ENCODE measurements at regions not wholly inside any gene's neighbourhood (a gene's known extent, or its start where the extent isn't known, plus 50 kb on each side); places are given as distances from the start of the nearest gene placed in this dataset.

- H3K27ac ChIP-seq (ENCODE audit: low read length) = no peak overlapping the region
- no TSS peak for BruUV-seq (replicated peaks)
- ATAC-seq (no peak), DNase-seq (no peak)
- intact Hi-C loops (cut with micrococcal nuclease) = no loop called here
- ChIA-PET CTCF (no interaction called here), POLR2A (ENCODE audit: unreplicated experiment) (no interaction called here)
- H3K9me3 ChIP-seq (ENCODE audit: low read length) = no peaks in the 10 kb centered on the region
- no peaks in the 10 kb centered on the region for H3K27me3 ChIP-seq (ENCODE audit: low read length)
- H3F3A ChIP-seq (ENCODE audit: low read length, unreplicated experiment) = no peaks in the 10 kb centered on the region
- H3K4me1 ChIP-seq (ENCODE audit: insufficient read depth, low read length) = no peaks in the 10 kb centered on the region
- H3K79me2 ChIP-seq (ENCODE audit: low read length) = no peaks in the 10 kb centered on the region
- H3K36me3 ChIP-seq (ENCODE audit: low read depth, low read length) = no peaks in the 10 kb centered on the region
- H3K4me3 ChIP-seq (ENCODE audit: low read length) = no peak overlapping the region
- no peak overlapping the region for H3K4me2 ChIP-seq (ENCODE audit: low read length)
- H2AFZ ChIP-seq (ENCODE audit: low read length) = no peak overlapping the region
- H3K9me2 ChIP-seq (replicated peaks; ENCODE audit: low read length) = no peaks in the 10 kb centered on the region
- H3K9ac ChIP-seq (ENCODE audit: low read length) = no peak overlapping the region
- TF ChIP-seq EZH2 (IDR thresholded peaks at IDR 0.05; ENCODE audit: low read length, unreplicated experiment) (no peak), EZH2phosphoT487 (IDR thresholded peaks at IDR 0.05; ENCODE audit: borderline replicate concordance, low read length) (no peak)
- no peaks in the 10 kb centered on the region for H4K20me1 ChIP-seq (ENCODE audit: low read length)
Observed at GRCh38 chr3:28130836-28131235, 110.6 kb upstream of the CMC1 start.

DNA sequence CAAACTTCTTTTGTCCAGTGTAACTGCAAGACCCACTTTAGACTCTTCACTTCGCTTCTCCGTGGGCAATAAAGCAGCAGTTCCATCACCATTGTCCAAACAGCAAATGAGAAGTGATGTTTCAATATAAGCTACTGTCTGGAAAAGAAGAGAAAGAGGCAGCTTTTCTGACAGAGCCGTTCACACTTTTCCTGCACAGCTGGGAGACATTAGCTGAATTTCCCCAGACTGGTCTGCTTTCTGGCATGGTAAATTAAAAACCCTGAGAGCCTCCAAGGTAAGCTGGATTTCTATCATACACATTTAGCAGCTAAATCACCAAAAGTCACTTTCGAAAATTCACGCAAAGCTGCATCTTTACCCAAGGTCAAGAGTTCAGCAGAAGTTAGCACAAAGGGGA lies 108.5 kb upstream of the CMC1 start:
- Histone ChIP-seq H3F3A (ENCODE audit: low read length, unreplicated experiment) (no peaks in the 10 kb centered on the region), H3K9me3 (ENCODE audit: low read length) (no peaks in the 10 kb centered on the region), H3K9ac (ENCODE audit: low read length) (no peak overlapping the region), H3K9me2 (replicated peaks; ENCODE audit: low read length) (no peaks in the 10 kb centered on the region), H3K79me2 (ENCODE audit: low read length) (no peaks in the 10 kb centered on the region), H3K27me3 (ENCODE audit: low read length) (no peaks in the 10 kb centered on the region), H4K20me1 (ENCODE audit: low read length) (no peaks in the 10 kb centered on the region), H3K4me3 (ENCODE audit: low read length) (no peak overlapping the region), H3K36me3 (ENCODE audit: low read depth, low read length) (no peaks in the 10 kb centered on the region), H3K4me1 (ENCODE audit: insufficient read depth, low read length) (no peaks in the 10 kb centered on the region), H3K27ac (ENCODE audit: low read length) (no peak overlapping the region), H3K4me2 (ENCODE audit: low read length) (no peak overlapping the region), H2AFZ (ENCODE audit: low read length) (no peak overlapping the region)
- ATAC-seq = no peak
- no peak for DNase-seq
- intact Hi-C loops (cut with micrococcal nuclease) = no loop called here
- ChIA-PET POLR2A (ENCODE audit: unreplicated experiment) (no interaction called here), CTCF (no interaction called here)
- BruUV-seq (replicated peaks) = no TSS peak
- TF ChIP-seq EZH2 (IDR thresholded peaks at IDR 0.05; ENCODE audit: low read length, unreplicated experiment) (no peak), EZH2phosphoT487 (IDR thresholded peaks at IDR 0.05; ENCODE audit: borderline replicate concordance, low read length) (no peak)
- TF ChIP-seq, protein P1, sequence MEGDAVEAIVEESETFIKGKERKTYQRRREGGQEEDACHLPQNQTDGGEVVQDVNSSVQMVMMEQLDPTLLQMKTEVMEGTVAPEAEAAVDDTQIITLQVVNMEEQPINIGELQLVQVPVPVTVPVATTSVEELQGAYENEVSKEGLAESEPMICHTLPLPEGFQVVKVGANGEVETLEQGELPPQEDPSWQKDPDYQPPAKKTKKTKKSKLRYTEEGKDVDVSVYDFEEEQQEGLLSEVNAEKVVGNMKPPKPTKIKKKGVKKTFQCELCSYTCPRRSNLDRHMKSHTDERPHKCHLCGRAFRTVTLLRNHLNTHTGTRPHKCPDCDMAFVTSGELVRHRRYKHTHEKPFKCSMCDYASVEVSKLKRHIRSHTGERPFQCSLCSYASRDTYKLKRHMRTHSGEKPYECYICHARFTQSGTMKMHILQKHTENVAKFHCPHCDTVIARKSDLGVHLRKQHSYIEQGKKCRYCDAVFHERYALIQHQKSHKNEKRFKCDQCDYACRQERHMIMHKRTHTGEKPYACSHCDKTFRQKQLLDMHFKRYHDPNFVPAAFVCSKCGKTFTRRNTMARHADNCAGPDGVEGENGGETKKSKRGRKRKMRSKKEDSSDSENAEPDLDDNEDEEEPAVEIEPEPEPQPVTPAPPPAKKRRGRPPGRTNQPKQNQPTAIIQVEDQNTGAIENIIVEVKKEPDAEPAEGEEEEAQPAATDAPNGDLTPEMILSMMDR (conservative IDR thresholded peaks at IDR 0.05; ENCODE audit: low read depth, low read length) = no peak

GRCh38 chr3:28134198-28134597 lies 107.2 kb upstream of the CMC1 start:
- no peak overlapping the region for H3K27ac ChIP-seq (ENCODE audit: low read length)
- BruUV-seq (replicated peaks) = no TSS peak
- intact Hi-C loops (cut with micrococcal nuclease) = no loop called here
- no peak overlapping the region for H2AFZ ChIP-seq (ENCODE audit: low read length)
- no peaks in the 10 kb centered on the region for H3F3A ChIP-seq (ENCODE audit: low read length, unreplicated experiment)
- no peaks in the 10 kb centered on the region for H3K36me3 ChIP-seq (ENCODE audit: low read depth, low read length)
- no peaks in the 10 kb centered on the region for H3K79me2 ChIP-seq (ENCODE audit: low read length)
- H3K4me2 ChIP-seq (ENCODE audit: low read length) = no peak overlapping the region
- H3K9ac ChIP-seq (ENCODE audit: low read length) = no peak overlapping the region
- TF ChIP-seq EZH2 (IDR thresholded peaks at IDR 0.05; ENCODE audit: low read length, unreplicated experiment) (no peak), EZH2phosphoT487 (IDR thresholded peaks at IDR 0.05; ENCODE audit: borderline replicate concordance, low read length) (no peak)
- TF ChIP-seq, protein P1 (conservative IDR thresholded peaks at IDR 0.05; ENCODE audit: low read depth, low read length) = no peak
- H3K9me3 ChIP-seq (ENCODE audit: low read length) = no peaks in the 10 kb centered on the region
- H3K27me3 ChIP-seq (ENCODE audit: low read length) = no peaks in the 10 kb centered on the region
- no peak for DNase-seq
- ChIA-PET POLR2A (ENCODE audit: unreplicated experiment) (no interaction called here), CTCF (no interaction called here)
- H4K20me1 ChIP-seq (ENCODE audit: low read length) = no peaks in the 10 kb centered on the region
- H3K4me1 ChIP-seq (ENCODE audit: insufficient read depth, low read length) = no peaks in the 10 kb centered on the region
- ATAC-seq = no peak
- H3K4me3 ChIP-seq (ENCODE audit: low read length) = no peak overlapping the region
- H3K9me2 ChIP-seq (replicated peaks; ENCODE audit: low read length) = no peaks in the 10 kb centered on the region

Measured in PC-3 (cell line).